COLO829 (cell line): ENCODE measurements at regions not wholly inside any gene's neighbourhood (a gene's known extent, or its start where the extent isn't known, plus 50 kb on each side); places are given as distances from the start of the nearest gene placed in this dataset.

ENCODE experiments used
- DNase-seq: peaks from one replicate; pipeline ENCODE4 v3.0.0; 2012; ENCODE audit warnings: low spot score

- DNase-seq: no peak
Observed at GRCh38 chr13:80036845-80037504, 304.0 kb downstream of the SPRY2 start.

- DNase-seq: no peak
Observed at GRCh38 chr13:80035096-80035495, 305.8 kb downstream of the SPRY2 start.

GRCh38 chr13:80033951-80034350 is 307.0 kb downstream of the SPRY2 start:
- DNase-seq: no peak

- DNase-seq: no peak
Observed at GRCh38 chr13:80033286-80033685, 307.6 kb downstream of the SPRY2 start.

GRCh38 chr13:80030491-80030890 is 310.4 kb downstream of the SPRY2 start:
- no peak for DNase-seq

GRCh38 chr13:80029170-80029569 is 311.8 kb downstream of the SPRY2 start:
- DNase-seq: no peak

- no peak for DNase-seq
Observed at GRCh38 chr13:80022146-80022545, 318.8 kb downstream of the SPRY2 start.

- DNase-seq: no peak
Observed at GRCh38 chr13:80012251-80012650, 328.7 kb downstream of the SPRY2 start.

GRCh38 chr13:80011448-80012212 is 329.3 kb downstream of the SPRY2 start:
- no peak for DNase-seq

GRCh38 chr13:80010846-80011245 is 330.1 kb downstream of the SPRY2 start:
- DNase-seq: no peak

- no peak for DNase-seq
Observed at GRCh38 chr13:80010286-80010831, 330.6 kb downstream of the SPRY2 start.

- no peak for DNase-seq
Observed at GRCh38 chr13:80009760-80010159, 331.2 kb downstream of the SPRY2 start.

- no peak for DNase-seq
Observed at GRCh38 chr13:80006940-80007339, 334.0 kb downstream of the SPRY2 start.

- no peak for DNase-seq
Observed at GRCh38 chr13:80001510-80001842, 339.4 kb downstream of the SPRY2 start.

- no peak for DNase-seq
Observed at GRCh38 chr13:80000684-80001509, 340.0 kb downstream of the SPRY2 start.

- no peak for DNase-seq
Observed at GRCh38 chr13:79999601-80000000, 341.3 kb downstream of the SPRY2 start.

GRCh38 chr13:79998381-79998880 is 342.5 kb downstream of the SPRY2 start:
- no peak for DNase-seq

GRCh38 chr13:79997244-79997643 is 343.7 kb downstream of the SPRY2 start:
- no peak for DNase-seq

GRCh38 chr13:79995334-79995733 is 345.6 kb downstream of the SPRY2 start:
- DNase-seq: no peak

GRCh38 chr13:79992111-79992510 is 348.8 kb downstream of the SPRY2 start:
- no peak for DNase-seq

GRCh38 chr13:79990048-79990447 is 350.9 kb downstream of the SPRY2 start:
- no peak for DNase-seq

- no peak for DNase-seq
Observed at GRCh38 chr13:79989217-79989661, 351.7 kb downstream of the SPRY2 start.
